ENCODE measurements at regions not wholly inside any gene's neighbourhood (a gene's known extent, or its start where the extent isn't known, plus 50 kb on each side); places are given as distances from the start of the nearest gene placed in this dataset.
"Not testable (repeated sequence)": the region's sequence is repeated elsewhere in the genome, so short reads cannot be mapped to it uniquely, and the experiment has no call there.

DNA sequence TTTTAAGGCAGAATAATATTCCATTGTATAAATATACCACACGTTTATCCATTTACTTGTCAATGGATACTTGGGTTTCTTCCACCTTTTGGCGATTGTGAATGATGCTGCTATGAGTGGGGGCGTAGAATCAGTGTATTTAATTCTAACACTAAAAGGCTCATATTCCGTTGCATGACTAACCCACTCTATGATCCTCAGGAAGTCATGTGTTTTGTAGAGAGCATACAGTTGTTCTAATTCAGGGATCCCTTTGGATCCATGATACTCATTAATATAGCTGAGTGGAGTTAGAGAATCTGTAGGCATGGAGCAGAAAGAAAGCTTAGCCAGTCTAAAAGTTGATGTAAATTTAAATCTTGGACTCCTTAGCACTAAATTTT is 74.2 kb upstream of the TMEM170B start:
- Mint-ChIP-seq H3K36me3 (peaks cover 0 to 3% of the 10 kb centered on the region in 2 donors), H3K9me3 (peaks cover 0 to 3% of the 10 kb centered on the region in 2 donors), H3K27me3 (no peaks in the 10 kb centered on the region), H3K4me3 (no peak overlapping the region), H3K4me1 (peaks cover 52 to 69% of the 10 kb centered on the region in 2 donors), H3K27ac (no peak overlapping the region)
- ATAC-seq (replicated peaks) (no peak), DNase-seq (no peak)

DNA sequence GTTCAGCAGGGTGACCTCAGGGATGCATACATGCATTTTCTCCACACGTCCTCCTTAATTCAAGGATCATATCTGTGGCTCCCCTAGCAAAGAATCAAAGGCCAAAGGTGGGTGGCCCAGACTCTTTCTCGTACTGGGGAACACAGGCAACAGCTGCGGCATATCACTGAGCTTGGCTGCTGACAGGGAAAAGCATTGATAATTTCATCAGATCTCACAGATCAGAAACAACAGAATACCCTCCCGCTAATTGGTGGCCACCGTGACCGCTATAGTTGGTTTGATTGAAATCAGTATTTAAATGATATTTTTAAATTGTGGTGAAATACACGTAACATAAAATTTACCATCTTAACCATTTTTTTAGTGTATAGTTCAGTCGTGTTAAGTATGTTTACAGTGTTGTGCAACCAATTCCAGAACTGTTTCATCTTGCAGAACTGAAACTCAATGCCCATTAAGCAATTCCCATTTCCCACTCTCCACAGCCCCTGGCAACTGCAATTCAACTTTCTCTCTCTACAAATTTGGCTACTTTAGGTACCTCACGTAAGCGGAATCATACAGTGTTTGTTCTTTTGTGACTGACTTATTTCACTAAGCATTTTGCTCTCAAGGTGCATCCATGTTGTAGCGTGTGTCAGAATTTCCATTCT is 74.7 kb upstream of the TMEM170B start:
- Mint-ChIP-seq H3K4me1 (peaks cover 51 to 63% of the 10 kb centered on the region in 2 donors), H3K36me3 (peaks cover 0 to 3% of the 10 kb centered on the region in 2 donors), H3K27me3 (no peaks in the 10 kb centered on the region), H3K9me3 (peaks cover 0 to 3% of the 10 kb centered on the region in 2 donors), H3K27ac (no peak overlapping the region), H3K4me3 (no peak overlapping the region)
- DNase-seq = no peak
- no peak for ATAC-seq (replicated peaks)

DNA sequence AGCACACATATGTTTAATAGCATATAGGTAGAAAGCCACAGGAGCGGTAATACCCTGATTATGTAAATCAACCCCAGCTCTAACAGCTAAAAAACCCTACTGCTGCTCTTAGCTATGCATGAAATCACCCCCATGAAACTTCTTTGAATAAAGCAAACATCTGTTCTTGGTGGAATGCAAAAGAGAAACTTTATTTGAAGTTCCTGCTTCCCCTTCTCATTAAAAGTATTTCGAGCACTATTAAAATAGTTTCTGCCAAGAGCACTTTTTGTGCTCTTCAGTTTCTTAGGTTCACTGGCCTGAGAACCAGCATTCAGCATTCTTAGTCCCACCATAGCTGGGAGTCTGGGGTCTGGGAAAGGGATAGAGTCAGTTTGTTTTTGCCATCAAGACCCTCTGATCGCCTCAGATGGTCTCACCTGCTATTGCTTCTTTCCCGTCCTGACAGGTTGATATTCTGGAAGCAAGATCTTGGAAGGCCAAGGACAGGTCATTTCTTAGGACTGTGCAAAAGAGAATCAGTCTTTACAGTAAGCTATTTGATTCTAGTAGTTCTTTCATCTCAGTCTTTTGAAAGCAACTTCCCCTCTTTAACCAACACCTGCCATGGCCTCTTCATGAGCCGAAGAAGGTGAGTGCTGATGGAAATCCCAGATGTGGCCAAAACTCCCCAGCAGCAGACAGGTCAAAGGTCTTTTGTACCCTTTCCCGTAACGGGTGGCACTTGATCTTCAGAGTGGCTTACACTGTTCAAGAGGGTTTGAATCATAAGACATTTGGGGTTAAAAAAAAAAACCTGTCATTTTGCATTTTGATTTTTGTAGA is 76.5 kb upstream of the TMEM170B start:
- peak overlapping the region; percentile 95 for H3K27ac Mint-ChIP-seq
- ATAC-seq (replicated peaks) = peak; percentile 82 to 85
- peaks cover 37 to 48% of the 10 kb centered on the region in 2 donors for H3K4me1 Mint-ChIP-seq
- H3K4me3 Mint-ChIP-seq = peak overlapping the region; percentile 34 to 76
- H3K36me3 Mint-ChIP-seq = peaks cover under 1 to 4% of the 10 kb centered on the region in 2 donors
- H3K9me3 Mint-ChIP-seq = peaks cover 0 to 7% of the 10 kb centered on the region in 2 donors
- peak; percentile 47 for DNase-seq
- H3K27me3 Mint-ChIP-seq = no peaks in the 10 kb centered on the region

DNA sequence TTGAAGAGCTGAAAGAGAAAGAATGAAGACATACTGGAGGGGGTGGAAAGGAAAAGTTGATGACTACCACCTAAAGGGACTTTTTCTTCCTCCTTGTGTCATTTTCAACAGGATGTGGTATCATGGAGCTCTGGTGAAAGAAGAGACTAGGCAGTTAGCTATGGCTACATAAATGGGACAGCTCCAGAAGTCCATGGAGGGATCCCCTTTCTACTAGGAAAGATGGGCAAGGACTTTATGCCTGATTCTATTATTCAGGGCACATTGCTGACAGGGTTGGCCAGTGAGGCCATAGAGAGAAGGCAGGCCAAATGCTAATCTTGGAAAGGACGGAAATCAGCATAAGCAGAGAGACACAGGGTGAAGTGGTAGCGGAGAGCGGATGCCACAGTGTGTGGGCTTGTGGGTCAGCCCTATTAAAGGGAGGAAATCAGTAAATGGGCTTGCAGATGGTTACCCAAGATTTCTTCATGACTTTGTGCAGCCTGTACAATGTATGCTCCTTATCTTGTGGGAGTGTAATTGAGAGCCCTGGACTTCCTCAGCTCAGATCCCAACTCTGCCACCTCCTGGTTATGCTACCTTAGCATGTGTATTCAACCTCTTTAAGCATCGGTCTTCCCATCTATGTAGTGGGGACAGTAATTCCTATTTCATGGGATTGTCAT is 77.4 kb upstream of the TMEM170B start:
- peaks cover 3 to 6% of the 10 kb centered on the region in 2 donors for H3K36me3 Mint-ChIP-seq
- H3K4me3 Mint-ChIP-seq = peak overlapping the region; percentile 34 to 76
- H3K27ac Mint-ChIP-seq = peak overlapping the region; percentile 95
- peaks cover 42 to 54% of the 10 kb centered on the region in 2 donors for H3K4me1 Mint-ChIP-seq
- no peak for DNase-seq
- H3K27me3 Mint-ChIP-seq = no peaks in the 10 kb centered on the region
- peak; percentile 8 to 10 for ATAC-seq (replicated peaks)
- peaks cover 0 to 9% of the 10 kb centered on the region in 2 donors for H3K9me3 Mint-ChIP-seq

DNA sequence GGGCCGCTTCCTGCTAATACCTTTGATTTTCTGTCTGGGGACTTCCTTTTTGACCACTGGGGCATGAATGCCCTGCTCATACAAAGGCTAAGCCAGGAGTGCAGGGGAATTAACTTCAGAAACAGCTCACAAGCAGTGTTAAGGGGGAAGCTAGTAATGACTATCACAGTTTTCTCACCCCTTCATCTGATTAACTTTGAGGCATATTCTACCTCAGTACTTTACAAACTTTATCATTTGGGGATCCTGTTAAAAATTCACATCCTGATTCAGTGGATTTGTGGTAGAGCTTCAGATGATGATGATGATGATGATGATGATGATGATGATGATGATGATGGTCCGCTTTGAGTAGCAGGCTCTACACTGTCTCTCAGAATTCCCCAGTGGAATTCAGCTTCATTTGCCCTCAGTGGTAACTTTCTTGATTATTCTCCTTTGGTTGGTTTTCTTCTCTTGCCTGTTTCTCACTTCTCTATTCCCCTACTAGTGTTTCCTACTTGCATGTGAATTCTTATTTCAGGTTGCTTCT is 78.4 kb upstream of the TMEM170B start:
- ATAC-seq (replicated peaks) (peak; percentile 81 to 85), DNase-seq (peak; percentile 72)
- Mint-ChIP-seq H3K9me3 (peaks cover 0 to 9% of the 10 kb centered on the region in 2 donors), H3K27ac (peak overlapping the region; percentile 92), H3K4me1 (peaks cover 50 to 64% of the 10 kb centered on the region in 2 donors), H3K4me3 (peak overlapping the region; percentile 14 to 25), H3K36me3 (peaks cover 3 to 6% of the 10 kb centered on the region in 2 donors), H3K27me3 (no peaks in the 10 kb centered on the region)

DNA sequence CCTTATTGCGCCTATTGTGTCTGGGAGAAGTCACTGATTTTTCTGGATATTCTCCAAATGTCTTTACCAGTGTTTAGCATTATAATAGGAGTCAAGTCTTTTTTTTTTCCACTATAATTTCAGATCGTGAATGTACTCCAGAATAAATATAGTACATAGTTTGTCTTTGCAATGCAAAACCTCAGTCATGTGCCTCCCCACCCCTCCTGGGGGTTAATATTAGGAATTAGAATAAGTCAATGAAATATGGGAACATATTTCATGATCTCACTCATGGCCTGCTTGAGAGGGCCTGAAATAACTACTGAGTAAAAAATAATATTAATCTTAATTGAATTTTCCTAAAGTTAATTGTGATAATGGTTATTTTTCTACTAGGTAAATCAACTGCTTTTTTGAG is 79.0 kb upstream of the TMEM170B start:
- DNase-seq (no peak), ATAC-seq (replicated peaks) (no peak)
- Mint-ChIP-seq H3K9me3 (peaks cover 0 to 9% of the 10 kb centered on the region in 2 donors), H3K36me3 (peaks cover 3 to 6% of the 10 kb centered on the region in 2 donors), H3K4me3 (no peak overlapping the region), H3K27me3 (no peaks in the 10 kb centered on the region), H3K27ac (no peak overlapping the region), H3K4me1 (peaks cover 53 to 70% of the 10 kb centered on the region in 2 donors)

DNA sequence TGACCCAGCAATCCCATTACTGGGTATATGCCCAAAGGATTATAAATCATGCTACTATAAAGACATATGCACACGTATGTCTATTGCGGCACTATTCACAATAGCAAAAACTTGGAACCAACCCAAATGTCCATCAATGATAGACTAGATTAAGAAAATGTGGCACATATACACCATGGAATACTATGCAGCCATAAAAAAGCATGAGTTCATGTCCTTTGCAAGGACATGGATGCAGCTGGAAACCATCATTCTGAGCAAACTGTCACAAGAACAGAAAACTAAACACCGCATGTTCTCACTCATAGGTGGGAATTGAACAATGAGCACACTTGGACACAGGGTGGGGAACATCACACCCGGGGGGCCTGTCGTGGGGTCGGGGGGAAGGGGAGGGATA is 80.1 kb upstream of the TMEM170B start:
- not testable (repeated sequence) for H3K4me3 Mint-ChIP-seq; H3K36me3 Mint-ChIP-seq; ATAC-seq (replicated peaks); H3K9me3 Mint-ChIP-seq; H3K27me3 Mint-ChIP-seq; DNase-seq; H3K27ac Mint-ChIP-seq
- H3K4me1 Mint-ChIP-seq = peaks cover 49 to 66% of the 10 kb centered on the region in 2 donors

DNA sequence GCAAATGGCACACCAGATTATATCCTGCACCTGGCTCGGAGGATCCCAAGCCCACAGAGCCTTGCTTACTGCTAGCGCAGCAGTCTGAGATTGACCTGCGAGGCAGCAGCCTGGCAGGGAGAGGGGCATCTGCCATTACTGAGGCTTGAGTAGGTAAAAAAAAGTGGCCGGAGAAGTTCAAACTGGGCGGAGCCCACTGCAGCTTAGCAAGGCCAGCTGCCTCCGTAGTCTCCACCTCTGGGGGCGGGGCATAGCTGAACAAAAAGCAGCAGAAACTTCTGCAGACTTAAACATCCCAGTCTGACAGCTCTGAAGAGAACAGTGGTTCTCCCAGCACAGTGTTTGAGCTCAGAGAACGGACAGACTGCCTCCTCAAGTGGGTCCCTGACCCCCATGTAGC is 85.4 kb upstream of the TMEM170B start:
- not testable (repeated sequence) for H3K4me3 Mint-ChIP-seq; H3K27me3 Mint-ChIP-seq; ATAC-seq (replicated peaks); H3K36me3 Mint-ChIP-seq; H3K27ac Mint-ChIP-seq; DNase-seq
- H3K9me3 Mint-ChIP-seq = peaks cover 0 to 11% of the 10 kb centered on the region in 2 donors
- peaks cover 38 to 51% of the 10 kb centered on the region in 2 donors for H3K4me1 Mint-ChIP-seq

DNA sequence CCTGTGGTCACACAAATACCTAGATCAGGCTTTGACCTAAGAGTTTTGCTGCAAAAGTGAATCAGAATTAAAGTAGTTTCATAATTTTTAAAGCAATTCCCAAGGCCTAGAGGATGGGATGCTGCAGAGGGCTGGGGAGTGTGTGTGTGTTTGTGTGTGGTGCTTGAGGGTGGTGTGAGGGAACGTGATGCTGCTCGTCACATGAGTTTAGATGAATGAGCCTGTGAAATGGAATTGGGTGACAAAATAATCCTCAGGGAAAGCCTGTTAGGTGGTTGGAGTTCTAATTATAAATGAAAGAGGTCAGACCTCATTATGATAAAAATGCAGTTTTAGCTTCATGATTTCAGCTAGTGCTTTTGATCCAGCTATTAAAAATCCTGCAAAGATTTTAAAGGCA is 87.5 kb upstream of the TMEM170B start:
- no peak for ATAC-seq (replicated peaks)
- Mint-ChIP-seq H3K9me3 (peaks cover 0 to 8% of the 10 kb centered on the region in 2 donors), H3K36me3 (peaks cover 3 to 7% of the 10 kb centered on the region in 2 donors), H3K27me3 (no peaks in the 10 kb centered on the region), H3K4me1 (peaks cover 31 to 55% of the 10 kb centered on the region in 2 donors), H3K4me3 (no peak overlapping the region), H3K27ac (no peak overlapping the region)
- DNase-seq = no peak

DNA sequence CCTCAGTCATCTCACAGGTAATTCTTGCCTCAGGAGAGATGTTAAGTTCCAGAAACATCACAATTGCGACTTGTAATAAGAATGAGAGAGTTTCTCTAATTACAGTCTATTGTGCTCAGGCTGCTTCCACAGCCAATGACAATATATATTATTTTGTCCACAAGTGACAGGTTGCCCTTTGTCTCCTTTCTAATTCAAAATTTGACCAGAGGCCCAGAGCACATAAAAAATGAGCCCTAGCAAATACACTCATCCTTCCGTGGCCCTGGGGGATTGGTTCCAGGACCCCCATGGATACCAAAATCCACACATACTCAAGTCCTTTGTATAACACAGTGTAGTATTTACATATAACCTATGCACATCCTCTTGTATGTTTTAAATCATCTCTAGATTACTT is 88.1 kb upstream of the TMEM170B start:
- Mint-ChIP-seq H3K36me3 (peaks cover 6 to 7% of the 10 kb centered on the region in 2 donors), H3K27ac (no peak overlapping the region), H3K4me1 (peaks cover 29 to 55% of the 10 kb centered on the region in 2 donors), H3K27me3 (no peaks in the 10 kb centered on the region), H3K9me3 (peaks cover 3 to 8% of the 10 kb centered on the region in 2 donors), H3K4me3 (no peak overlapping the region)
- no peak for DNase-seq
- ATAC-seq (replicated peaks) = no peak

DNA sequence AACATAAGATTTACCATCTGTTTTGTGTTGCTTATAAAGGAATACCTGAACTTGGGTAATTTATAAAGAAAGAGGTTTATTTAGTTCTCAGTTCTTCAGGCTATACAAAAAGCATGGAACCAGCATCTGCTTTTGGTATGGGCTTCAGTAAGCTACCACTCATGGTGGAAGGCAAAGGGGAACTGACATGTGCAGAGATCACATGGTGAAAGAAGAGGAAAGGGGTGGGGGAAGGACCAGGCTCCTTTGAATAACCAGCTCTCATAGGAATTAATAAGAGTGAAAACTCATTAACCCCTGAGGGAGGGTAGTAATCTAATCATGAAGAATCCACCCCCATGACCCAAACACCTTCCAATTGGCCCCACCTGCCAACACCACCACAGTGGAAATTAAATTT is 89.5 kb upstream of the TMEM170B start:
- Mint-ChIP-seq H3K27me3 (no peaks in the 10 kb centered on the region), H3K4me1 (peaks cover 25 to 51% of the 10 kb centered on the region in 2 donors), H3K9me3 (peaks cover 5% of the 10 kb centered on the region in 2 donors), H3K27ac (no peak overlapping the region), H3K4me3 (no peak overlapping the region), H3K36me3 (peaks cover 7 to 8% of the 10 kb centered on the region in 2 donors)
- ATAC-seq (replicated peaks) (peak; percentile 47 to 54), DNase-seq (no peak)

DNA sequence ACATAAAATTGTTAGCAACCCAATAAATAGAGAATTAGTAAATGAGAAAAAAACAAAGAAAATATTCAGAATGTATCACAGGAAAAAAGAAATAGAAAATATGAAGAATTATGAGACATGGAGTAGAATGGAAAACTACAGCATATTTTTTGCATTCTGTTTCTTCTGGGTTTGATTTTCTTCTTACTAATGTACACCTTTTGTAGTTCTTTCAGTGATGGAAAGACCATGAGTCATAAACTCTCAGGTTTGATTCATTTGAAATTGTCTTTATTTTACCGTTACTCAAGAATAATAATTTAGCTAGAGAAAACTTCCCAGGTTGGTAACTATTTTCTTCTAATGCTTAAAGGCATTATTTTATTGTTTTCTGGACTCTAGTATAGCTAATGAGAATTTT is 90.3 kb upstream of the TMEM170B start:
- Mint-ChIP-seq H3K27me3 (no peaks in the 10 kb centered on the region), H3K4me3 (no peak overlapping the region), H3K27ac (no peak overlapping the region), H3K9me3 (peaks cover 5 to 8% of the 10 kb centered on the region in 2 donors), H3K36me3 (peaks cover 7 to 13% of the 10 kb centered on the region in 2 donors), H3K4me1 (peaks cover 30 to 58% of the 10 kb centered on the region in 2 donors)
- DNase-seq (no peak), ATAC-seq (replicated peaks) (no peak)

DNA sequence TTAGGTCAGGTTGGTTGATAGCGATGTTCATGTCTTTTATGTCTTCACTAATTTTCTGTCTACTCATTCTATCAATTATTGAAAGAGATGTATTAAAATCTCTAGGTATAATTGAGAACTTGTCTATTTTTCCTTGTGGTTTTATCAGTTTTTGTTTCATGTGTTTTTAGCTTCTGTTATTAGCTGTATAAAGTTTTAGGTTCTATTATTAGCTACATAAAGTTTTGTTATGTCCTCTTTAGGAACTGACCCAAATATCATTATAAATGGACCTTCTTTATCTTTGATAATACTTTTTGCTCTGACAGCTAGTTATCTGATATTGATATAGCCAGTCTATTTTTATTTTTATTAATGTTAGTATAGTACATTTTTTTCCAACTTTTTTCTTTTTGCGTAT is 92.4 kb upstream of the TMEM170B start:
- ATAC-seq (replicated peaks) (peak in 1 of 2 donors; percentile 5), DNase-seq (no peak)
- Mint-ChIP-seq H3K9me3 (peaks cover 3 to 11% of the 10 kb centered on the region in 2 donors), H3K4me3 (no peak overlapping the region), H3K36me3 (peaks cover 7 to 13% of the 10 kb centered on the region in 2 donors), H3K4me1 (peaks cover 34 to 65% of the 10 kb centered on the region in 2 donors), H3K27ac (no peak overlapping the region), H3K27me3 (no peaks in the 10 kb centered on the region)

DNA sequence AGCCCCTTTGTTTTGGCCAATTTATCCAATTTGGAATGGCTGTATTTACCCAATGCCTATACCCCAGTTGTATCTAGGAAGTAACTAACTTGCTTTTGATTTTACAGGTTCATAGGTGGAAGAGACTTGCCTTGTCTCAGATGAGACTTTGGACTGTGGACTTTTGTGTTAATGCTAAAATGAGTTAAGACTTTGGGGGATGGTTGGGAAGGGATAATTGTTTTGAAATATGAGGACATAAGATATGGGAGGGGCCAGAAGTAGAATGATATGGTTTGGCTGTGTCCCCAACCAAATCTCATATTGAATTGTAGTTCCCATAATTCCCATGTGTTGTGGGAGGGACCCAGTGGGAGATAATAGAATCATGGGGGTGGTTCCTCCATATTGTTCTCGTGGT is 94.4 kb upstream of the TMEM170B start:
- not testable (repeated sequence) for H3K27me3 Mint-ChIP-seq; H3K4me3 Mint-ChIP-seq; ATAC-seq (replicated peaks); DNase-seq
- Mint-ChIP-seq H3K36me3 (peaks cover 2 to 13% of the 10 kb centered on the region in 2 donors), H3K27ac (peak overlapping the region; percentile 72), H3K4me1 (peaks cover 27 to 62% of the 10 kb centered on the region in 2 donors), H3K9me3 (peaks cover 2 to 11% of the 10 kb centered on the region in 2 donors)
